HUES64 (cell line): ENCODE measurements at regions not wholly inside any gene's neighbourhood (a gene's known extent, or its start where the extent isn't known, plus 50 kb on each side); places are given as distances from the start of the nearest gene placed in this dataset.

Experiments
- H3K27ac ChIP-seq: 2 replicates; pipeline ENCODE4 v1.7.0; 2013; ENCODE audit warnings: low read depth, low read length, inconsistent platforms
- H3K27me3 ChIP-seq: 2 replicates; pipeline ENCODE4 v1.6.1; 2013; ENCODE audit warnings: mild to moderate bottlenecking, low read length; ENCODE audit not compliant: insufficient read depth
- H3K36me3 ChIP-seq: 2 replicates; pipeline ENCODE4 v1.6.1; 2013; ENCODE audit warnings: mild to moderate bottlenecking, low read length; ENCODE audit not compliant: insufficient read depth
- H3K4me1 ChIP-seq: 2 replicates; pipeline ENCODE4 v1.6.1; 2013; ENCODE audit warnings: mild to moderate bottlenecking, low read length, moderate library complexity; ENCODE audit not compliant: insufficient read depth
- H3K4me3 ChIP-seq: 2 replicates; pipeline ENCODE4 v1.5.1; 2013; ENCODE audit warnings: mild to moderate bottlenecking, low read length, moderate library complexity
- H3K9ac ChIP-seq: 2 replicates; pipeline ENCODE4 v1.6.1; 2013; ENCODE audit warnings: mild to moderate bottlenecking, low read depth, low read length
- H3K9me3 ChIP-seq: 2 replicates; pipeline ENCODE4 v1.6.1; 2013; ENCODE audit warnings: low read depth, low read length; ENCODE audit not compliant: insufficient read depth
- WGBS: fragments of 150-250, 120-280 bp; methylation state at CpG from one replicate; pipeline ENCODE4 v1.1.7; 2013; ENCODE audit warnings: missing lambda C conversion rate; 5-methylcytosine and 5-hydroxymethylcytosine counted together

DNA sequence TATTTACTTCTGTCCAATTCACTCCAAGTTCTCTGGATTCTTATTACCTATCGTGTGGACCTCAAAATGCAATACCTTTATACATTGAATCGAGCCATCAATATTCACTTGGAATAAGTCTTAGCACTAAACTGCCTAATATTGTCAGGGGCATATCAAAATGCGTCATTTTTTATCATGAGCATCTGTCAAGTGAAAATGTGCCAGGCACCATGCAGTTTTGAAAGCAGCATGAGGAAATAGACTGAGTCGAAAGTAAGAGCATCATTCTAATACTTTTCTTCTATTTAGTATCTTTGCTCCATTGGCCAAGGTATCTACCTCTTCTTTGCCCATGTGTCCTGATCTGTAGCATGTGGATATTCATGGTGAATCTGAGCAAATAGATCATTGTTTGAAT is 1193.4 kb downstream of the CDH11 start:
- Histone ChIP-seq H3K27ac (no peak overlapping the region), H3K36me3 (no peaks in the 10 kb centered on the region), H3K9me3 (peaks cover 4% of the 10 kb centered on the region), H3K4me1 (no peaks in the 10 kb centered on the region; the same call in 1 of the 2 replicates), H3K4me3 (no peak overlapping the region), H3K27me3 (no peaks in the 10 kb centered on the region), H3K9ac (no peak overlapping the region)
- WGBS: 97% methylated on average over 4 of the region's 4 CpGs

DNA sequence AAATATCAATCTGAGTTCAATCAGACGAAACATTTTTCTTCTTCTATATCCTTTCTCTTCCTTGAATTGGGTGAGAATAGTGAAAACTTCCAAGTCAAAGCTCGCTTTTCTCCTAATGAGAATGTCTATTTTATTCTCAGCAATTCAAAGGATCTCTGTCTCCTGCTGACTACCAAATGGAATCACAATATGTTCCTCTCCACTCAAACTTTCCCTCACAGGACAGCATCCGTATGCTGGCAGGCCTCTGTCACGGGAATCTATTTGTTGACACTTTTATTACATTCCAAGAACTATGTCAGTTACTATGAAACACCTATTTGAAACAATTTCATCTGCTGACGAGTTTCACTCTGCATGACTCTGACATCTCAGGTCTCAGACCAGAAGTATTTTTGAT is 1196.6 kb downstream of the CDH11 start:
- no peaks in the 10 kb centered on the region; the same call in 1 of the 2 replicates for H3K4me1 ChIP-seq
- H3K27me3 ChIP-seq: no peaks in the 10 kb centered on the region
- 77% methylated on average over 4 of the region's 5 CpGs for WGBS
- H3K4me3 ChIP-seq: no peak overlapping the region
- no peak overlapping the region for H3K27ac ChIP-seq
- no peak overlapping the region for H3K9ac ChIP-seq
- H3K9me3 ChIP-seq: no peaks in the 10 kb centered on the region
- no peaks in the 10 kb centered on the region for H3K36me3 ChIP-seq

DNA sequence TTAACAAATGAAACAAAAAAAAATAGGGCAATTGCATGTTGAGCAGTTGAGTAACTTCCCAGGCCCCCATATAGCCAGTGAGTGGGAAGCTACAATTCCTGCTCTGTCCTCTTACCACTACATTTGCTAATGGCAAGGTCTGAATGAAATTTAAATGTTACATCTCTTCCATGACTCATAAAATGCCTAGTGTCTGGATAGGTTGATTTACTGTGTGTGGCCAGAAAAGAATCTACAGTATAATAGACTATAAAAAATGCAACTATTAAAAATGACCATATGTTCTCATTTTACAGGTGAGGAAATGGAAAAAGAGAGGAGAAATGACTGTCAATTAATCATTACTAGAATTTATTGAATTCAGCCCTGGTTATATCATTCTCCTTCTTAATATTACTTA is 1199.3 kb downstream of the CDH11 start:
- H3K27ac ChIP-seq: no peak overlapping the region
- H3K4me1 ChIP-seq: no peaks in the 10 kb centered on the region; the same call in 1 of the 2 replicates
- no peaks in the 10 kb centered on the region for H3K27me3 ChIP-seq
- peaks cover 16% of the 10 kb centered on the region; the same call in 1 of the 2 replicates for H3K9me3 ChIP-seq
- H3K9ac ChIP-seq: no peak overlapping the region
- no peak overlapping the region for H3K4me3 ChIP-seq
- no peaks in the 10 kb centered on the region for H3K36me3 ChIP-seq

DNA sequence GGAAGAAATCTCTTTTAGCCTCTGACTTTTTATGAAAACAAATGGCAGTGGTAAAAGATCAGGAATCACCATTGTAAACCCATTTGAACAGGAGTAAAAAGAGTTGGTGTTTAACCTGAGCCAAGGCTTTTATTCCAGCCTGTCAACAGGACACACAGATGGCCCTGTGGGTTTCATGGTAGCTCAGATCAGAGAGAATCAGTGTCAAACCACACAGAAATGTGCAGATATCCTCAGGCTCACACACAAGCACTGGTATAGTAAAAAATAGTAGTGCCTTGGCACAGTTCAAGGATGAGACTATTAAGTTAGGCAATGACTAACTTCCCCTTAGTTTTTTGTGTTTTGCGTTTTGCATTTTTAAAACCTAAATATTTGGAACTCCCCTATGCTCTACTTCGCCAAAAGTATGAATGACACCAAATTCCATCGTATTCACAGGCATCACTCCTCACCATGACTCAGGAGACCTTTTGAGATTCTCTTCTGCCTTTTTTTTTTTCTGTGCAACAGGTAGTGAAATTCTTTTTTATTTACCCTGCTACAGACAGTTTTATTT is 1200.0 kb downstream of the CDH11 start:
- H3K4me1 ChIP-seq: no peaks in the 10 kb centered on the region; the same call in 1 of the 2 replicates
- 90% methylated on average over 3 of the region's 3 CpGs for WGBS
- no peak overlapping the region for H3K27ac ChIP-seq
- H3K27me3 ChIP-seq: no peaks in the 10 kb centered on the region
- H3K36me3 ChIP-seq: no peaks in the 10 kb centered on the region
- no peak overlapping the region for H3K4me3 ChIP-seq
- peaks cover 16% of the 10 kb centered on the region; the same call in 1 of the 2 replicates for H3K9me3 ChIP-seq
- no peak overlapping the region for H3K9ac ChIP-seq

DNA sequence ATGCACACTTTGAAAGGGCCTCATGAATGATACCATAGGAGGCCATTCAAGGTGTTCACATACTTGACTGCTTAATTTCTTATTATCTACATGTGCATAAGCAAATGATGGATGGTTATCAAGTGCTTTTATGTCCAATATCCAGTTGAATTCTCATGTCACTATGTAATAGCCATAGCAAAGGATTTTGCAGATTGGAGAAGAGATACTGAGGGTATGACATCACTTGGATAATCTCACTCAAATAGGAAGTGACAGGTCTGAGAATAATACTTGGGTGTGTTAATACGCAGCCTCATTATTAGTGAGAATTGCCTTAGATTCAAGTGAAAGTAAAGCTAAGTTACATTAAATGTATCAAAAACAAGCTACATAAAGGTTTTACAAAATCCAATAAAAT is 1208.6 kb downstream of the CDH11 start:
- no peaks in the 10 kb centered on the region for H3K27me3 ChIP-seq
- H3K27ac ChIP-seq: no peak overlapping the region
- H3K36me3 ChIP-seq: no peaks in the 10 kb centered on the region
- H3K4me3 ChIP-seq: no peak overlapping the region
- no peaks in the 10 kb centered on the region for H3K4me1 ChIP-seq
- WGBS: no CpG with 5 or more reads among the region's 1 CpG
- H3K9me3 ChIP-seq: no peaks in the 10 kb centered on the region
- H3K9ac ChIP-seq: no peak overlapping the region

DNA sequence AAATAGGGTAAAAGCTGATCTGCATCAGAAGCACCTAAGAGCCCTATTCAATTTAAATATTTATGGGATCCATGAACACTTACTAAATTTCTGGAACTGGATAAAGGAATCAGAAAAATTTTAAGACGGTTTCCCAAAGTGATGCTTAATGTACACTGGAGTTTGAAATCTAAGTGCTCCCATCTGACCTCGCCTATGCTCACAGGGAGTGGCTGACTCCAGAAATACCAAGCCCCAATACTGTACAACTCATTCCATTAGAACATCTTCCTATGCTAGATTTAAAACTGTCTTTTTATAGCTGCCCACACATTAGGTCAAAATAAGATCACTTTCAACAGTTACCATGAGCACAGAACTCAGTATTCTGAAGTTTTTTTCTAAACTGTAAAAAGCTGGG is 1214.6 kb downstream of the CDH11 start:
- no peak overlapping the region for H3K4me3 ChIP-seq
- no peaks in the 10 kb centered on the region for H3K9me3 ChIP-seq
- 95% methylated on average over 2 of the region's 2 CpGs for WGBS
- H3K27ac ChIP-seq: no peak overlapping the region
- H3K4me1 ChIP-seq: no peaks in the 10 kb centered on the region
- no peaks in the 10 kb centered on the region for H3K36me3 ChIP-seq
- H3K27me3 ChIP-seq: no peaks in the 10 kb centered on the region
- H3K9ac ChIP-seq: no peak overlapping the region

DNA sequence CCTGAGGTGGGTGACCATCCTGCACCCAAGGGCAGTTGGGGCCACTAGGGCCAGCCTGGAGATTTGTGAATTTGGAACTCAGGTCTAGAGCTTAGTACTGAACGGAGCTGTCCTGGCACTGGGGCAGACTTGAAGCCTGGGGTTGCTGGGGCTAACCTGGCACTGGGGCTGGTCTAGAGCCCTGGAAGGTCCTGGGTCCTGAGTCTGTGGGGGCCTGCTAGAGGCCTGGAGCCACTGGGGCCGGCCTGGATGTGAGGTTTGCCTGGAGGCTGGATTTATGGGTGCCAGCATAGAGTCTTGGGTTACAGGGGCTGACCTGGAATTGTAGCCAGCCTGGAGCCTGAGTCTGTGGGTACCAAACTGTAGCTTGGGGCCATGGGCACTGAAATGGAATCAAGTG is 1216.9 kb downstream of the CDH11 start:
- Histone ChIP-seq H3K36me3 (no peaks in the 10 kb centered on the region), H3K27ac (no peak overlapping the region), H3K4me3 (no peak overlapping the region), H3K9me3 (no peaks in the 10 kb centered on the region), H3K9ac (no peak overlapping the region), H3K27me3 (no peaks in the 10 kb centered on the region), H3K4me1 (no peaks in the 10 kb centered on the region)
- 97% methylated on average over 2 of the region's 2 CpGs for WGBS

DNA sequence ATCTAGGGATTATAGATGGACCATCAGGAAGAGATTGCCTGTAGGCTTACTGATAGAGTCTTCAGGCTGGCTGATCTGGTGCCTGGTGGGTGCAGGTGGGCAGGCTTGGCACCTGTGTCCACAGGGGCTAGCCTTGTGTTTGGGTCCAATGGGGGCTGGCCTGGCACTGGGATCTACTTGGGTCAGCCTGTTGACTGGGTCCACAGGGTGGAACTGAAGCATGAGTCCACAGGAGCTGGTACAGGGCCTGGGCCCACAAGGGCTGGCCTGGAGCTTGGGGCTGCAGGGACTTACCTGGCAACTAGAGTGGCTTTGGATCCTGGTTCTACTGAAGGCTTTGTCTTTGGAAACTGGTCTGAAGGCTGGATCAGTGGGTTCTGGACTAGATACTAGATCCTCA is 1217.7 kb downstream of the CDH11 start:
- Histone ChIP-seq H3K4me3 (no peak overlapping the region), H3K36me3 (no peaks in the 10 kb centered on the region), H3K4me1 (no peaks in the 10 kb centered on the region), H3K9ac (no peak overlapping the region), H3K27ac (no peak overlapping the region), H3K9me3 (no peaks in the 10 kb centered on the region), H3K27me3 (no peaks in the 10 kb centered on the region)

DNA sequence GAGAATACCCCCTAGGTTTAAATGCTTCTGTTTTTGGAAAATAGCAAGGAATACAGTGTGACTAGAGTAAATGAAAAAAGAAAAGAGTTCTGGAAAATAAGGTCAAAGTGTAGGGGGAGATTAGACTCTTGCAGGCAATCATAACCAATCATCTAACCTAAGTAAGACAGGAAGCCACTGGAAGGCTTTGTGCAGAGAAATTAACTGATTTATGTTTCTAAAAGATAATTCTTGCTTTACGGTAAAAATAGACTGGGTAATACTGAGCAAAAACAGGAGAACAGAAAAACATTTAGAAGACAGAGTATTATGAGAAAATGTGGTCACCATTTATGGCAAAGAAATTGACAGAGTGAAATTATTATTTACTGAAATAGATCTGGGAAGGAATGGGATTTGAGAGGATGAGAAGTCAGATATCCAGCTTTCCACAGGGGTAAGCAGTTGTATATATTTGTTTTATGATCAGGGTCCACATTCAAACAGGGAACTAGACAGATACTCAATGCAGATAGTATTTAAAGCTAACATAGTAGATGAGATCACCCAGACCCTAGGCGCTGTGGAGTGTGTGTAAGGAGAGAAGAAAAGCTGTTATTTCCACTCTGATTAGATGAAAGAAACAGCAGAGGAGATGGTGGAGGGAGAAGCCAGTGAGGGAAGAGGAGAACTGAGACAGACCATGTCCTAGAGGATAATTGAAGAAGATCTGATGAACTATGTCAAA is 1225.3 kb downstream of the CDH11 start:
- no peak overlapping the region for H3K4me3 ChIP-seq
- H3K4me1 ChIP-seq: no peaks in the 10 kb centered on the region
- no peak overlapping the region for H3K9ac ChIP-seq
- H3K27me3 ChIP-seq: no peaks in the 10 kb centered on the region
- 90% methylated on average over 2 of the region's 2 CpGs for WGBS
- H3K9me3 ChIP-seq: no peaks in the 10 kb centered on the region
- no peaks in the 10 kb centered on the region for H3K36me3 ChIP-seq
- H3K27ac ChIP-seq: no peak overlapping the region

DNA sequence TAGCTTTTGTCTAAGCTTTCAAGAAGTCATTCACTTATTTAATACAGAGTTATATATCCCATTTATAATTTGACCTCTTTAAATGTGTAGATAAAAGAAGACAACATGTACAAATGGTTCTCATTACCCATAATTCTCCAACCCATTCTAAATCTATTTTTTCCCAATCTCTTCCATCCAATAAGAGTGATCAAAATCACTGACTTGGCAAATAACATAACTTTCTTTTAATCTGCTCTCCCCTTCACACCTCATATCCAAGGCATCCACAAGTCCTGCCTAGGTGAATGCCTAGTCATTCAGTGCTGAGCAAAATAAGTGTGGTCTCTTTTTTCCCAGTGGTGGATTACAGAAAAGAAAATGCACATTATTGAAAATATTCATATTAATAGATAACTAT is 1231.1 kb downstream of the CDH11 start:
- H3K36me3 ChIP-seq: no peaks in the 10 kb centered on the region
- no peak overlapping the region for H3K27ac ChIP-seq
- H3K9me3 ChIP-seq: peaks cover 5% of the 10 kb centered on the region; the same call in 1 of the 2 replicates

DNA sequence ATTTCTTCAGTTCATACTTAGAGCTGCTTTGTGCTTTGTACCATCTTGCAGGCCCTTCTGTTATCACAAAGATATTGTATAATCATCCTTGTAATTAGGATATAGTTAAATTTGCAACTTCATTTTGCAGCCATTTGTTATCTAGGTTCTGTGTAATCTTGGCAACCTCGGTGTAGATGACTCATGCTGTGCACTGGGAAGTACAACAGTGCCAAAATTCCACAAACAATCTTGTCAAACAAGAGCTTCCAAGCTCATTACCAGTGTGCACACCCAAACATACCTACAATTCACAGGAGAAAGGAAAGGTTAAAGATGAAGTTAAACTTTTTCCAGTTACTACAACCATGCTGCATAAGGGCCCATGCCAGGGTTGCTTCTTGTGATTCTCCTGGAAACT is 1231.8 kb downstream of the CDH11 start:
- peaks cover 5% of the 10 kb centered on the region; the same call in 1 of the 2 replicates for H3K9me3 ChIP-seq
- WGBS: 100% methylated on average over 1 of the region's 1 CpG

More for the DNA sequence above, 1231.1 kb downstream of the CDH11 start:
- Histone ChIP-seq H3K27me3 (no peaks in the 10 kb centered on the region), H3K4me1 (no peaks in the 10 kb centered on the region), H3K4me3 (no peak overlapping the region), H3K9ac (no peak overlapping the region)

More for the DNA sequence above, 1231.8 kb downstream of the CDH11 start:
- no peaks in the 10 kb centered on the region for H3K36me3 ChIP-seq
- no peak overlapping the region for H3K4me3 ChIP-seq
- no peak overlapping the region for H3K9ac ChIP-seq
- no peaks in the 10 kb centered on the region for H3K4me1 ChIP-seq
- no peaks in the 10 kb centered on the region for H3K27me3 ChIP-seq
- H3K27ac ChIP-seq: no peak overlapping the region
